CD4-positive, alpha-beta T cell treated with Interleukin-1 beta for 1 hour (primary cell): ENCODE measurements at regions not wholly inside any gene's neighbourhood (a gene's known extent, or its start where the extent isn't known, plus 50 kb on each side); places are given as distances from the start of the nearest gene placed in this dataset.
A peak's percentile ranks its signal among the peaks of the same experiment; 100 is the strongest.
"Not testable (repeated sequence)": the region's sequence is repeated elsewhere in the genome, so short reads cannot be mapped to it uniquely, and the experiment has no call there.

ENCODE experiments used
- DNase-seq, 2 donors: peaks; one replicate each; pipeline ENCODE4 v3.0.0-alpha.2; 2020 to 2022

- DNase-seq = no peak
These were observed 108.4 kb upstream of the SLC6A11 start for GRCh38 chr3:10707400-10708215.

- DNase-seq = no peak
These were observed 107.7 kb upstream of the SLC6A11 start for GRCh38 chr3:10708216-10708893.

- no peak for DNase-seq
These were observed 106.8 kb upstream of the SLC6A11 start for GRCh38 chr3:10709110-10709781.

GRCh38 chr3:10712121-10712520, 103.9 kb upstream of the SLC6A11 start:
- no peak for DNase-seq

GRCh38 chr3:10713656-10714055, 102.4 kb upstream of the SLC6A11 start:
- DNase-seq = no peak

GRCh38 chr3:10715886-10716285, 100.1 kb upstream of the SLC6A11 start:
- no peak for DNase-seq

- no peak for DNase-seq
These were observed 99.1 kb upstream of the SLC6A11 start for GRCh38 chr3:10716964-10717363.

- DNase-seq = no peak
These were observed 98.3 kb upstream of the SLC6A11 start for GRCh38 chr3:10717756-10718155.

- no peak for DNase-seq
These were observed 94.9 kb upstream of the SLC6A11 start for GRCh38 chr3:10721101-10721500.

- no peak for DNase-seq
These were observed 93.1 kb upstream of the SLC6A11 start for GRCh38 chr3:10722911-10723310.

GRCh38 chr3:10723991-10724390, 92.0 kb upstream of the SLC6A11 start:
- no peak for DNase-seq

- DNase-seq = no peak
These were observed 91.0 kb upstream of the SLC6A11 start for GRCh38 chr3:10725067-10725466.

GRCh38 chr3:10725846-10726245, 90.2 kb upstream of the SLC6A11 start:
- DNase-seq = no peak

- DNase-seq = no peak
These were observed 89.2 kb upstream of the SLC6A11 start for GRCh38 chr3:10726787-10727186.

- no peak for DNase-seq
These were observed 86.6 kb upstream of the SLC6A11 start for GRCh38 chr3:10729439-10729838.

- DNase-seq = no peak
These were observed 83.7 kb upstream of the SLC6A11 start for GRCh38 chr3:10732292-10732691.

- DNase-seq = no peak
These were observed 82.7 kb upstream of the SLC6A11 start for GRCh38 chr3:10733297-10733696.

- not testable (repeated sequence) for DNase-seq
These were observed 79.6 kb upstream of the SLC6A11 start for GRCh38 chr3:10736444-10736843.

GRCh38 chr3:10737785-10738184, 78.2 kb upstream of the SLC6A11 start:
- no peak for DNase-seq

- peak; percentile 55 to 69 for DNase-seq
These were observed 77.2 kb upstream of the SLC6A11 start for GRCh38 chr3:10738688-10739372.

GRCh38 chr3:10740954-10741353, 75.1 kb upstream of the SLC6A11 start:
- DNase-seq = no peak

GRCh38 chr3:10741891-10742671, 73.9 kb upstream of the SLC6A11 start:
- DNase-seq = no peak
